SU-DHL-6 (cell line): ENCODE measurements at regions not wholly inside any gene's neighbourhood (a gene's known extent, or its start where the extent isn't known, plus 50 kb on each side); places are given as distances from the start of the nearest gene placed in this dataset.

Experiments
- H2AFZ ChIP-seq: fragments of 200-600 bp; sonication (generic); 2 replicates; pipeline ENCODE4 v1.6.1; 2014; ENCODE audit warnings: low read depth, mild to moderate bottlenecking, moderate library complexity, mixed read lengths, antibody characterized with exemption, low read length; ENCODE audit not compliant: severe bottlenecking
- H3F3A ChIP-seq: fragments of 200-600 bp; shearing (Covaris generic); 2 replicates; pipeline ENCODE4 v1.6.0; 2016; ENCODE audit warnings: antibody characterized with exemption, mild to moderate bottlenecking; ENCODE audit not compliant: insufficient read depth
- H3K27ac ChIP-seq: fragments of 200-600 bp; sonication (generic); 2 replicates; pipeline ENCODE4 v1.5.1; 2016; ENCODE audit warnings: low read depth, mild to moderate bottlenecking, low read length, moderate library complexity, mixed read lengths
- H3K27me3 ChIP-seq: fragments of 200-600 bp; sonication (generic), shearing (Covaris generic); 2 replicates; pipeline ENCODE4 v1.6.0; 2014; ENCODE audit warnings: mild to moderate bottlenecking, low read length
- H3K36me3 ChIP-seq: fragments of 200-600 bp; sonication (generic); 2 replicates; pipeline ENCODE4 v1.6.1; 2014; ENCODE audit warnings: mild to moderate bottlenecking, low read length, mixed read lengths
- H3K4me2 ChIP-seq: fragments of 300-600, 200-600 bp; shearing (Covaris generic), sonication (generic); 2 replicates; pipeline ENCODE4 v1.6.0; 2014; ENCODE audit warnings: low read length, low read depth, mild to moderate bottlenecking; ENCODE audit not compliant: poor library complexity, severe bottlenecking
- H3K4me3 ChIP-seq: fragments of 200-600 bp; sonication (generic); 2 replicates; pipeline ENCODE4 v1.5.1; 2014; ENCODE audit warnings: antibody characterized with exemption, low read length, mild to moderate bottlenecking, mixed read lengths; ENCODE audit not compliant: insufficient read depth, poor library complexity, severe bottlenecking
- H3K79me2 ChIP-seq: fragments of 200-600 bp; sonication (generic); 2 replicates; pipeline ENCODE4 v1.6.1; 2014; ENCODE audit warnings: mild to moderate bottlenecking, low read length, moderate library complexity; ENCODE audit not compliant: insufficient read depth
- H3K9ac ChIP-seq: fragments of 200-600 bp; sonication (generic); 2 replicates; pipeline ENCODE4 v1.7.0; 2014; ENCODE audit warnings: mild to moderate bottlenecking, low read length
- H3K9me2 ChIP-seq: fragments of 200-600 bp; sonication (generic); replicated peaks from 2 replicates; pipeline ENCODE4 v1.6.1; 2014; ENCODE audit warnings: low read length; ENCODE audit not compliant: insufficient read depth
- H3K9me3 ChIP-seq: fragments of 200-600 bp; sonication (generic); 2 replicates; pipeline ENCODE4 v1.6.1; 2014; ENCODE audit warnings: low read length, mixed read lengths; ENCODE audit not compliant: insufficient read depth
- H4K20me1 ChIP-seq: fragments of 200-600 bp; sonication (generic); 2 replicates; pipeline ENCODE4 v1.6.1; 2014; ENCODE audit warnings: low read depth, mild to moderate bottlenecking, antibody characterized with exemption, low read length, moderate library complexity, mixed read lengths
- CTCF ChIP-seq: fragments of 200-600 bp; sonication (generic); IDR thresholded peaks from one replicate; pipeline ENCODE4 v1.5.1; 2017; ENCODE audit warnings: antibody characterized with exemption, mild to moderate bottlenecking, low read length, moderate library complexity; ENCODE audit not compliant: insufficient read depth, poor library complexity, severe bottlenecking
- EZH2phosphoT487 ChIP-seq: fragments of 200-600 bp; sonication (generic), shearing (Covaris generic); conservative IDR thresholded peaks from 2 replicates; pipeline ENCODE4 v1.6.1; 2018; ENCODE audit warnings: mild to moderate bottlenecking, antibody characterized with exemption, low read length, moderate library complexity, mixed read lengths

GRCh38 chr2:64362562-64363026 lies 91.4 kb upstream of the LGALSL start:
- no peak for TF ChIP-seq CTCF
- TF ChIP-seq EZH2phosphoT487: no peak
- Histone ChIP-seq H4K20me1 (no peaks in the 10 kb centered on the region), H3K27me3 (no peaks in the 10 kb centered on the region), H3F3A (no peaks in the 10 kb centered on the region), H3K4me3 (no peak overlapping the region), H3K79me2 (no peaks in the 10 kb centered on the region), H3K9me2 (no peaks in the 10 kb centered on the region), H3K9me3 (no peaks in the 10 kb centered on the region), H3K9ac (no peak overlapping the region), H3K27ac (no peak overlapping the region), H2AFZ (no peak overlapping the region), H3K36me3 (no peaks in the 10 kb centered on the region), H3K4me2 (no peak overlapping the region)

- Histone ChIP-seq H3K27me3 (no peaks in the 10 kb centered on the region), H3K9me2 (no peaks in the 10 kb centered on the region), H2AFZ (no peak overlapping the region), H3K27ac (no peak overlapping the region), H4K20me1 (no peaks in the 10 kb centered on the region), H3K36me3 (no peaks in the 10 kb centered on the region), H3K4me2 (no peak overlapping the region), H3K79me2 (no peaks in the 10 kb centered on the region), H3K4me3 (no peak overlapping the region), H3F3A (no peaks in the 10 kb centered on the region), H3K9ac (no peak overlapping the region), H3K9me3 (no peaks in the 10 kb centered on the region)
- TF ChIP-seq EZH2phosphoT487 (no peak), CTCF (no peak)
Measured at GRCh38 chr2:64363140-64363539, 90.8 kb upstream of the LGALSL start.

- no peak overlapping the region for H3K9ac ChIP-seq
- no peaks in the 10 kb centered on the region for H3K9me3 ChIP-seq
- H3K79me2 ChIP-seq: no peaks in the 10 kb centered on the region
- H2AFZ ChIP-seq: no peak overlapping the region
- H3K4me3 ChIP-seq: no peak overlapping the region
- no peak overlapping the region for H3K4me2 ChIP-seq
- H3K27me3 ChIP-seq: no peaks in the 10 kb centered on the region
- no peak for TF ChIP-seq CTCF
- TF ChIP-seq EZH2phosphoT487: no peak
- no peaks in the 10 kb centered on the region for H3F3A ChIP-seq
- no peak overlapping the region for H3K27ac ChIP-seq
- no peaks in the 10 kb centered on the region for H3K9me2 ChIP-seq
- H3K36me3 ChIP-seq: no peaks in the 10 kb centered on the region
- no peaks in the 10 kb centered on the region for H4K20me1 ChIP-seq
Measured at GRCh38 chr2:64363848-64364247, 90.1 kb upstream of the LGALSL start.
